ENCODE measurements at regions not wholly inside any gene's neighbourhood (a gene's known extent, or its start where the extent isn't known, plus 50 kb on each side); places are given as distances from the start of the nearest gene placed in this dataset.

GRCh38 chr10:88023676-88024075 lies 160.3 kb downstream of the PTEN start:
- no peak for DNase-seq (ENCODE audit: low read depth)

DNA sequence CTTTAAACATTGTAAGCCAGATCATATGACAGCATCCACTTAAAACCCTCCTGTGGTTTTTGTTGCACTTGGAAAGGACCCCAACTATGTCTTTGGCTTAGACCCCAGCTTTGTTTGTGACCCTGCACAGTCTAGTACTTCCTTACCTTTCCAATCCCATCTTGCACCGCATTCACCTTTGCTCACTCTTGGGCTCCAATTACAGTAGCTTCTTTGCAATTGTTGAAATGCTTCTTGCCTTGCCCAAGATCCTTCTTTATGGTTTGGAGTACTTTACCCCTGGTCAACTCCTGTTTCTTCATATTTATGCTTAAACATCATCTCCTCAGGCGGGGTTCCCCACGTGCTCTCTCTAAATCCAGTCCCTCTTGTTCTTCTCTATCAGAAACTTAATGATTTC lies 162.6 kb downstream of the PTEN start:
- DNase-seq (ENCODE audit: low read depth), result no peak

DNA sequence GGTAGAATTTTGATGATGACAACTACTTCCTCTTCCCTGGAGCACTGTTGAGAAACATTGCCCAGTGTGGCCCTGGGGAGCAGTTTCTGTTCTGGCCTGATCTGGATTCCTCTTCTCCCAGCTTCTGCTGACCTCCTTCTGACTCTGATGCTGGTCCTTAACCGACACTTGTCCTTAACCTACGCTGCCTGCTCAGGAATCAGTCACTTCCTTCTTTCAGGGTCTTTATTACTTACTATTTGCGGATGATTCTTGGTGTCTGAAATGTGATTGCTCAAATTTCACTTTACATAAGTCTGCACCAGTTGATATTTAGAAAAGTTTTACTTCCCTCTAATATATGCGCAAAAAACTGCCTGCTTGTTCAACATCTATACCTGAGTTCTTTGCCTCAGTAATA lies 164.1 kb downstream of the PTEN start:
- DNase-seq (ENCODE audit: low read depth), result no peak

DNA sequence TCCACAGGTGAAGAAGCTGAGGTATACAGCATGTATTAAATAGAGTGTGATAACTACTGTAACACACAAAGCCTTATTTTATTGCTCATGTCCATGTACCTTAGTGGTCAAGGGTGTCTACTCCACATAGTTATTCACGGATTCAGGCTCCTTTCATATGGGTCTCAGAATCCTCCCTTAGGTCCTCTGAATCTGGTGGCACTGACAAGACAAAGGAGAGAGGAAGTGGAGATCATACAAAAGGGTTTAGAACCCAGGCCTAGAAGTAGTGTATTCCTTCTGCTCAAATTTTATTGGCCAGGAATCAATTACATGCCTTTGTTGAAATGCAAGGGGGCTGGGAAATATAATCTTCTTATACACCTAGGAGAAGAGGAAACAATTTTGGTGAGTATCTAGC lies 164.6 kb downstream of the PTEN start:
- DNase-seq (ENCODE audit: low read depth), result no peak

GRCh38 chr10:88028654-88029053 lies 165.2 kb downstream of the PTEN start:
- no peak for DNase-seq (ENCODE audit: low read depth)

DNA sequence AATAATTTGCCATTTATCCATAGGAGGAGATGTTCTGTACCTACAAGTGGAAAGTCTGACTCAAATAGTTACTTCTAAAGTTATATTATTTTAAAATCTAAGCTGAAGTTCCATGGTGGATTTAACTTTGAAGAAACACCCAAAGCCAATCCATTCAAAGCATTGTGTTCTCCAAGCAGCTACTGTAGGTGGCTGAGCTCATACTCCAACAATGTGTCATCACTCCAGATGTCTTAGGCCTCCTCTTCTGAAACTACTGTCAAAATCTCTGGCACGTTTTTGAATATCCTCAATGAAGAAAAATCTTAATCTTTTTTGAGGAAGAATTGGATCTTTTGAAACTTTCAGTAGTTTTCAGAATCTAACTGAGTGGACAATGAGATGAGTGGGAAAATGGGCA lies 169.1 kb downstream of the PTEN start:
- peak; percentile 56 for DNase-seq (ENCODE audit: low read depth)

DNA sequence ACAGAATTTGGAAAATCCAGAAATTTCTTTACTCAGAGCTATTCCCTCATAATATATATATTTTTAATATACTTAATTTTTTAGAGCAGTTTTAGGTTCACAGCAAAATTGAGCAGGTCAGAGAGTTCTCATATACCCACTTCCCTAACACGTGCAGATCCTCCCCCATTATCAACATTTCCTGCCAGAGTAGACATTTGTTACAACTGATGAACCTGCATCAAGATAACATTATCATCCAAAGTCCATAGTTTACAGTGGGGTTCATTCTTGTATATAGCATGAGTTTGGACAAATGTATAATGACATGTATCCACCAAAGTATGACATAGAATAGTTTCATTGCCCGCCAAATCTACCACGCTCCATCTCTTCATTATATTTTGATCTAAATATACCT lies 170.0 kb downstream of the PTEN start:
- DNase-seq (ENCODE audit: low read depth), result no peak

DNA sequence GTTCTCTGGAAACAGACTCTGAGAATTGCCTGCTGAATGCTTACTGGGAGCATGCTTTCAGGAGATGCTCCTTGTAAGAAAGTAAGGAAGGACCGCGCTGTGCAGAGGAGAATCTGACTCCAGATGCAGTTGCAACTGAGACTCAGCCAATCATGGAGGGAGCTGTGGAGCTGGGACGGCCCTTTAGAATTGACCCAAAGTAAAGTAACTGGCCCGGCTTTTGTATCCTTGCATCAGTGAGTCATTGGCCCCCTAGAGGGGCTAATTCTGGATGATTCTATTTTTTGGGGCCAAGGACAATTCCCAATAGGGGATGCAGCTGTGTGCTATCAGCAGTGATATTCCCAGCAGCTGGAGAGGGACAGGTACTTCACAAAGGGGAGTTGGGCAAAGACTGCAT lies 170.4 kb downstream of the PTEN start:
- DNase-seq (ENCODE audit: low read depth), result no peak

GRCh38 chr10:88036126-88036525 lies 172.7 kb downstream of the PTEN start:
- DNase-seq (ENCODE audit: low read depth), result no peak

DNA sequence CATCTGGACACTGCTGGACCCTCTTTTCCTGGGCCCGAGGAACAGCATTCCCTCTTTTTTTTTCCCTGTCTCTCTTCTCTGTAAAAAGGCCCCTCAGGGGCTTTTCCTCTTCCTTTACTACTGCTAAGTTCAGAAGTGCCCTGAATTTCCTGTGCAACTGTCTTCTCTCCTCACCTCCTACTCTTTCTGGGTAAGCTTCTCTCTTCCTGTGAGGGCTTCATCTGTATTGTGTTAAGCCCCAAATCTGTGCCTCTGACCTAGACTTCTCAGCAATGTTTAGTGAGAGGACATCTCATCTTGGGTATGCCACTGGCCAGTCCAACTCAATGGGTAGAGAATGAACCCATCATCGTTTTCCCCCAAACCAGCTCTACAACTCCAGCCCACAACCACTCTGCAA lies 174.2 kb downstream of the PTEN start:
- no peak for DNase-seq (ENCODE audit: low read depth)

- peak; percentile 83 for DNase-seq (ENCODE audit: low read depth)
Measured at GRCh38 chr10:88038268-88038667, 174.8 kb downstream of the PTEN start.

DNA sequence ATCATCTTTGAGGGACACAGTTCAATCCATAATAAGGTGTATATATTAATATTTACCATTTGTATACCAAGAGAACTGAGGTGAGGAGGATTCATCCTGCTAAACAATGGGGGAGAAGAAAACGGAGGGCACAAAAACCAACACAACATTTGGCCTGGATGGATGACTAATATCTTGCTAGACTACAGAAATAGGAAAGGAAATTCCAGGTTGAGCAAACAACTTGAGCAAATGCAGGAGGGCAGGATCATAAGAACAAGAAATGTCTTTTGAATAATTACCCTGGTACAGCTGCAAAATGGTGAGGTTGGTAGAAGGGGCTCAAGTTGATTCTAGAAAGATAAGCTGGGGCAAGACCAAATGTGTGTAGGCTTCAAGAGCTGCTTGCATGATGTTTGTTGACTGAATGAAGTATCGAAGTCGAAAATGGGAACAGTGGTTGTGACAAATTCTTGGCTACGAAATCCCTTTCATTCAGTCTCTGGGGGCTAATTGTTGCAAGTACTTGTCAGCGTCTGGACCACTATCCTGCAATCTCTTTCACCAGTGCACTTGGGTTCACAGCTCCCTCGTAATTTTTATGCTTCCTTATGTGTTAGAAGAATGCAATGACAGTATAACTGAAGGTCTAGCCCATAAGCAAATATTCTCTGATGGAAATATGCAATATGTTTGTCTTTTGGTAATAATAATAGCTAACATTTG lies 176.2 kb downstream of the PTEN start:
- DNase-seq (ENCODE audit: low read depth), result no peak

DNA sequence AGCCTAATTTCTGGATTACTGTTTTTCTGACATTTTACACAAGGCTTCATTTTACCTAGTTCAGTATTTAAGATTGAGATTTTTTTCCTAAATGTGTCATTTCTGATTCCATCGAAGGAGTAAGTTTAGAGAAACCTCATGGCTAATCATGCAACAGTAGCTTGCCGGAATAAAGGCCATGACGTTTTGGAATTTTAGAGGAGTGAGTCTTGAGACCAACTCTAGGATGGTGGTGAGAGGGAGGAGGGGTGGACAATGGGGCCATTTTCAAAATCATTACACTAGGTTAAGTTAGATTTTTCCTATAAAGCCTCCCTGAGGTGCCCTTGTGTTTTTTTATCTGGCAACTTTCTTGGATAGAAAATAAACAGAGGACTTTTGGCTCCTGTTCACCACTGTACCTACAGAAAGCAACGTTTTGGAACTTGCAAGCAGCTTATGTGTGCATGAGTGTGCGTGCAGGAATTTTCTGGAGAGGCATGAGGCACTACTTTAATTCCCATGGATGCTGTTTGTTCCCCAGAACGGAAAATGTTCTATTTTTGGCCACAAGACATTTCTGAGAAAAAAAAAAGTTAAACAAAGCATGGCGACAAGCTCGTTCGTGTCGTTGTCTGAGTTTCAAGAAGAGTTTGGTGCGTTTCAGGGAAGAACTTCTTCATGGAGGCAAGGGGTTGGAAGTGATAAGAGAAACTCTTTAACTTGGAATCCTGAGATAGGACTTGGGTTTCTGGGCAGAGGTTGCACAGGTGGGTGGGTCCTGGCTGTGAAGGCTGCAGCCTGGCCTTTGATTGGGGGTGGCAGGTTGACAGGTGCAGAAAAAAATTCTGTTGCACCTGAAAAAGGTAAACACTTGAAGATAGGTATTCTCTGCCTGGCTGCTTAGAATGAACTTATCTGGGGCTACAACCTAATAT lies 178.1 kb downstream of the PTEN start:
- peak; percentile 55 for DNase-seq (ENCODE audit: low read depth)

DNA sequence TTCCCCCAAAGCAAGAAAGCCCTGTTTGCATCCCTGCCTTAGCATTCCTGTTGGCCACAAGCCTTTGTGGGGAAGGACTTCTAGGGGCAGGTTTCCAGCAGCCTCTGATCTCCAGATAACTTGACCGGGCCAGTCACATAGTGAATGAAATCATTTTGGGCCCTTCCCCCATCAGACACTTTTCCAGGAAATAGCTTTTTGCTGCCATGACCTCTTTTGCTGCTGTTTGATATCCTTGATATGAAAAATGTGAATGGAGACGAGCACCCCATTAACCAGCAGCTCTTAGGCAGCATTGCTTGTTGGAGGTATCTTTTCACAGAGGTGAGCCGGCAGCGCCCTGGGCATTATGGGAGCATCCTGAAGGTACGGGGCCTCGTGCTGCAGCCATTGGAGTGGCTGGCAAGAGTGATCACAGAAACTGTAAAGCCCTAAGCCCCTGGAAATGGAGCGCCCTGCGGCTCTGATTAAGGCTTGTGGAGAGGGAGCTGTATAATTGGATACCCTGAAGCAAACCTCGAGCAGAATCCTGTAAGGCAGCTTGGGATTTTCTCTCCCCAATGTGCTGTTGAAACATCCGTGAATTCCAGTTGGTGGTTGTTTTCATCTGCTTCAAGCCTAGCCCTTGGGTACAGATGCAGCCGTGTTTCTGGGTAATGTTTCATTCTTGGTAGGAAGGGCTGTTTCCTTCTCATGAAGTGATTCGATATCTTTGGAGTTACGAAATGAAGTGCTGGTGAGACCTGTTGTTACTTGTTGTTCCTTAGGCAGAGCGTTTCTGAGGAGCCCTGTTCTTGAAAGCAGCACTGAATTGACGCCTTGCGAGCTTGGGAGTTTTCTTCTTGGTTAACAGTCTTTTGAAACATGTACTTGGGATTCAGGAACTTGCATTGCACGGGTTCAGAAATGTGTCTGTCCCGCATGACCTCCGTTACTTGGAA lies 179.0 kb downstream of the PTEN start:
- peak; percentile 84 for DNase-seq (ENCODE audit: low read depth)

DNA sequence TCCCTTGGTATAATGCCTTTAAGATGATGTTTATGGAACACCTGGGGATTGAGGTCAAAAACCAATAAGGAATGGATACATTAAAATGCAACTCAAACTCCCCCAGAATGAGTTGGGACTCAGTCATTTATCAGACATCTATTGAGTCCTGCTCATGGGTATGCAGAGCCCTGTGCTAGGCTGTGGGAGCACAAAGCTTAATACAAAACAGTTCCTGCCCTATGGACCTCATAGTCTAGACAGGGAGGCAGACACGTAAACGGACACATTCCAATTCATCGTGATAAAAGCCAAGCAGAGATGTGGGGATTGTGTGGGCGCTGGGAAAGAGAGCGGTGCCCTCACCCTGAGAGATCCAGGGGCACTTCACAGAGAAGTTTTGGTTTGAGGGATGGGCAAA lies 181.7 kb downstream of the PTEN start:
- DNase-seq (ENCODE audit: low read depth), result no peak

GRCh38 chr10:88045656-88046415 lies 182.4 kb downstream of the PTEN start:
- no peak for DNase-seq (ENCODE audit: low read depth)

DNA sequence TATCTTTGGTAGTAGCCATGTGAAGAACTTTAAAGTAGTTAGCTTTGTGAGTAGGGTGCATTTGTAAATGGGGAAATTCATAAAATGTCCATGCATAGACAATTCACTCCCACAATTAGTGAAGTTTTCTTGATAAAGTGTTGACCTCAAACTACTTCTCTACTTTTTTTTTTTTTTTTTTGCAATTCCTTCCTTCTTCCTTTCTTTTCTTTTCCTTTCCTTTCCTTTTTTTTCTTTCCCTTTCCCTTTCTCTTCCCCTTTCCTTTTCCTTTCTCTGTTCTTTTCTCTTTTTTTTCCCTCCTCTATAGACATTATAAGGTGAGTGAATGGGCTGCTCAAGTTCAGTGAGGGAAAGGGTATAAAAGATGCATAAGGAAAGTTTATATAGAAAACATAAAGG lies 184.2 kb downstream of the PTEN start:
- no peak for DNase-seq (ENCODE audit: low read depth)

DNA sequence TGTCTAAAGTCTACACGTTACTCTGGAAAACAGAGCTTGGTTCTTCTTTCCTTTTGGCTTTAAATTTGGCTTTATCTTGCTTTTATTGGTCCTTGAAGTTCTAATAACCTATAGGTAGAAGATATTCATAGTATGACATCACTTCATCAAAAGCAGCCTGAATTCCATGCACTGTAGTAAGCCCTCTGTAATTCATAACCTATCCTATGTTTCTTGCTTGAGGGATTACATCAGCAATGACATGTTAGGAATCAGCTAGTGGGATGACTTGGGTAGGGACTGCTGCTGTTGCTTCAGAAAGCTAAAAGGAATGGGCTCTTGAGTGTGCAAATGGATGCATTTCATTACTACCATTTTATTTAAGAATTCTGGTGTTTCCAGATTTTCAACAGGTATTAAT lies 184.9 kb downstream of the PTEN start:
- DNase-seq (ENCODE audit: low read depth), result no peak

GRCh38 chr10:88049204-88049603 lies 185.8 kb downstream of the PTEN start:
- DNase-seq (ENCODE audit: low read depth), result no peak

- DNase-seq (ENCODE audit: low read depth), result no peak
Measured at GRCh38 chr10:88057720-88058119, 194.3 kb downstream of the PTEN start.

- DNase-seq (ENCODE audit: low read depth), result no peak
Measured at GRCh38 chr10:88058750-88059149, 195.3 kb downstream of the PTEN start.

DNA sequence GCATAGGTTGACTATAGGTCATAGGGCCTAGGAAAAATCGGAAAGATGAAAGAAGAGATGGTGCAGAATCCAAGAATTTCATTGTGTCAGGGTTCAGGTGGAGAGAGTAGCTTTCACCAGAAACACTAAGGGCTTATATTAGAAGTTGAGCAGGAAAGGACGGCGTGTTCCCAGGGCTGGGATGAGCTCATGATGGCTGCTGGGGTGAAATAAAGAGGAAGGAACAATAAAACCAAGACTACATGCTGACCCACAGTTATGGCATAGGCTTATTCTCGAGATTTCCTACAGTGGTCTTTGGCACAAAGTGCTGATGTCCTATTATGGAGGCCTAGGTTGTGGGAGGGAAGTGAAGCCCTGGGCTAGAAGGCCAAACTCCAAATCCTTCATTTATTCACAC lies 195.8 kb downstream of the PTEN start:
- DNase-seq (ENCODE audit: low read depth), result no peak
